Prostate gland (tissue), 2 donors: ENCODE measurements at regions not wholly inside any gene's neighbourhood (a gene's known extent, or its start where the extent isn't known, plus 50 kb on each side); places are given as distances from the start of the nearest gene placed in this dataset.
A peak's percentile ranks its signal among the peaks of the same experiment; 100 is the strongest.

Experiments used
- CTCF ChIP-seq, 4 experiments: fragments of 200-600 bp in 2 of 4; fragments of 450-650 bp in 2 of 4; sonication (generic) in 2 of 4; IDR thresholded peaks; 1 replicate in 3 of 4; 2 replicates in 1 of 4; pipeline ENCODE4 v1.5.1; 2016 to 2019; ENCODE audit warnings: antibody characterized with exemption in 4 of 4, mild to moderate bottlenecking in 2 of 4, moderate library complexity in 2 of 4
- POLR2AphosphoS5 ChIP-seq: sonication (generic); formaldehyde crosslinking; IDR thresholded peaks from one replicate; pipeline ENCODE4 v1.6.1; 2017; ENCODE audit warnings: antibody characterized with exemption

GRCh38 chr1:219460896-219461815 is 151.7 kb downstream of the ZC3H11B start:
- TF ChIP-seq POLR2AphosphoS5: peak; percentile 6
- TF ChIP-seq CTCF (IDR thresholded peaks at IDR 0.05): no peak
